Astrocyte of the cerebellum (primary cell): ENCODE measurements at regions not wholly inside any gene's neighbourhood (a gene's known extent, or its start where the extent isn't known, plus 50 kb on each side); places are given as distances from the start of the nearest gene placed in this dataset.

Source experiments
- DNase-seq: peaks from one replicate; pipeline ENCODE4 v3.0.0-alpha.2; 2011; ENCODE audit warnings: low read depth
- H3K4me3 ChIP-seq: 2 replicates; pipeline ENCODE4 v1.5.1; 2011; ENCODE audit warnings: mild to moderate bottlenecking, low read depth, low read length, moderate library complexity
- CTCF ChIP-seq: IDR thresholded peaks from 2 replicates; pipeline ENCODE4 v1.5.1; 2012; ENCODE audit warnings: low read length, low read depth, moderate library complexity, mild to moderate bottlenecking; ENCODE audit errors: missing control alignments
- in situ Hi-C: cut with HindIII; loops from 2 replicates; pipeline ENCODE4 v1.10.0; 2017; ENCODE audit warnings: low sequenced_read_pairs

- in situ Hi-C loops, result no loop called here
- H3K4me3 ChIP-seq, result no peak overlapping the region
- no peak for TF ChIP-seq CTCF
- no peak for DNase-seq
Observed at GRCh38 chr1:221900678-221901077, 158.8 kb upstream of the DUSP10 start.

GRCh38 chr1:221897321-221897721 lies 155.4 kb upstream of the DUSP10 start:
- no peak overlapping the region for H3K4me3 ChIP-seq
- no peak for DNase-seq
- in situ Hi-C loops, result no loop called here
- no peak for TF ChIP-seq CTCF

GRCh38 chr1:221892301-221892830 lies 150.5 kb upstream of the DUSP10 start:
- no peak overlapping the region for H3K4me3 ChIP-seq
- in situ Hi-C loops, result no loop called here
- TF ChIP-seq CTCF, result no peak
- DNase-seq, result no peak

GRCh38 chr1:221891708-221892107 lies 149.8 kb upstream of the DUSP10 start:
- in situ Hi-C loops, result no loop called here

GRCh38 chr1:221888801-221889200 lies 146.9 kb upstream of the DUSP10 start:
- no peak overlapping the region for H3K4me3 ChIP-seq
- no peak for DNase-seq
- in situ Hi-C loops, result no loop called here
- no peak for TF ChIP-seq CTCF

More at GRCh38 chr1:221891708-221892107, 149.8 kb upstream of the DUSP10 start:
- no peak overlapping the region for H3K4me3 ChIP-seq
- no peak for TF ChIP-seq CTCF
- DNase-seq, result no peak

- DNase-seq, result no peak
- in situ Hi-C loops, result no loop called here
- TF ChIP-seq CTCF, result no peak
- H3K4me3 ChIP-seq, result no peak overlapping the region
Observed at GRCh38 chr1:221888218-221888617, 146.3 kb upstream of the DUSP10 start.

- no peak for TF ChIP-seq CTCF
Observed at GRCh38 chr1:221887758-221888157, 145.9 kb upstream of the DUSP10 start.

More at GRCh38 chr1:221887758-221888157, 145.9 kb upstream of the DUSP10 start:
- in situ Hi-C loops, result no loop called here
- H3K4me3 ChIP-seq, result no peak overlapping the region
- no peak for DNase-seq
